UCSD-AML1 (cell line): ENCODE measurements at regions not wholly inside any gene's neighbourhood (a gene's known extent, or its start where the extent isn't known, plus 50 kb on each side); places are given as distances from the start of the nearest gene placed in this dataset.

Experiments used
- DNase-seq: peaks from one replicate; lab custom pipeline; 2025; ENCODE audit not compliant: unreplicated experiment; lab: John Stamatoyannopoulos, UW

- DNase-seq: no peak
These were observed 1585.3 kb upstream of the TENM3 start for GRCh38 chr4:180657881-180658280.

GRCh38 chr4:180664766-180665368 is 1578.3 kb upstream of the TENM3 start:
- peak; percentile 13 for DNase-seq

- DNase-seq: no peak
These were observed 1577.7 kb upstream of the TENM3 start for GRCh38 chr4:180665481-180665880.

- no peak for DNase-seq
These were observed 1577.0 kb upstream of the TENM3 start for GRCh38 chr4:180665994-180666824.

- DNase-seq: no peak
These were observed 1574.5 kb upstream of the TENM3 start for GRCh38 chr4:180668732-180669131.

GRCh38 chr4:180669680-180670079 is 1573.5 kb upstream of the TENM3 start:
- no peak for DNase-seq

GRCh38 chr4:180674619-180675358 is 1568.4 kb upstream of the TENM3 start:
- no peak for DNase-seq

GRCh38 chr4:180675359-180675650 is 1567.9 kb upstream of the TENM3 start:
- no peak for DNase-seq

- DNase-seq: no peak
These were observed 1562.9 kb upstream of the TENM3 start for GRCh38 chr4:180680305-180680704.

GRCh38 chr4:180682776-180683175 is 1560.4 kb upstream of the TENM3 start:
- no peak for DNase-seq

GRCh38 chr4:180683186-180683585 is 1560.0 kb upstream of the TENM3 start:
- DNase-seq: no peak

GRCh38 chr4:180688480-180688879 is 1554.7 kb upstream of the TENM3 start:
- DNase-seq: no peak

- DNase-seq: no peak
These were observed 1548.3 kb upstream of the TENM3 start for GRCh38 chr4:180694875-180695274.

- DNase-seq: no peak
These were observed 1547.4 kb upstream of the TENM3 start for GRCh38 chr4:180695851-180696250.

- no peak for DNase-seq
These were observed 1546.6 kb upstream of the TENM3 start for GRCh38 chr4:180696460-180697092.

GRCh38 chr4:180698550-180699195 is 1544.5 kb upstream of the TENM3 start:
- no peak for DNase-seq

- DNase-seq: no peak
These were observed 1536.4 kb upstream of the TENM3 start for GRCh38 chr4:180706766-180707165.

- no peak for DNase-seq
These were observed 1532.4 kb upstream of the TENM3 start for GRCh38 chr4:180710628-180711337.

- DNase-seq: no peak
These were observed 1525.7 kb upstream of the TENM3 start for GRCh38 chr4:180717451-180718033.

- no peak for DNase-seq
These were observed 1521.8 kb upstream of the TENM3 start for GRCh38 chr4:180721356-180721755.
